ENCODE measurements at regions not wholly inside any gene's neighbourhood (a gene's known extent, or its start where the extent isn't known, plus 50 kb on each side); places are given as distances from the start of the nearest gene placed in this dataset.

- DNase-seq (peak in 1 of 2 donors; percentile 12), ATAC-seq (peak in 1 of 8 donors; percentile 51)
- no peak overlapping the region for H3K27ac ChIP-seq
- peaks cover 0 to 4% (median 0%) of the 10 kb centered on the region in 9 donors for H3K4me1 ChIP-seq
- no peaks in the 10 kb centered on the region for H3K27me3 ChIP-seq
- peaks cover 0 to 8% (median 0%) of the 10 kb centered on the region in 11 donors for H3K9me3 ChIP-seq
- no peak for TF ChIP-seq CTCF (IDR thresholded peaks at IDR 0.05)
- no peak overlapping the region for H3K4me3 ChIP-seq
- 83 to 87% methylated on average over 9 of the region's 9 CpGs for WGBS, 2 donors
- H3K36me3 ChIP-seq = no peaks in the 10 kb centered on the region
- intact Hi-C loops (cut with DNase I) = no loop called here
Measured at GRCh38 chr4:162408309-162408708, 244.5 kb upstream of the FSTL5 start.

GRCh38 chr4:162406637-162407365 lies 243.0 kb upstream of the FSTL5 start:
- DNase-seq (no peak), ATAC-seq (no peak)
- H3K27me3 ChIP-seq = no peaks in the 10 kb centered on the region
- TF ChIP-seq CTCF (IDR thresholded peaks at IDR 0.05) = no peak
- H3K36me3 ChIP-seq = no peaks in the 10 kb centered on the region
- intact Hi-C loops (cut with DNase I) = no loop called here
- no peak overlapping the region for H3K4me3 ChIP-seq
- no peak overlapping the region for H3K27ac ChIP-seq
- H3K9me3 ChIP-seq = peaks cover 0 to 8% (median 0%) of the 10 kb centered on the region in 11 donors
- 86 to 88% methylated on average over 7 of the region's 7 CpGs for WGBS, 2 donors
- H3K4me1 ChIP-seq = peaks cover 0 to 4% (median 0%) of the 10 kb centered on the region in 9 donors

- H3K27ac ChIP-seq = peak overlapping the region in 1 of 10 donors; percentile 36
- intact Hi-C loops (cut with DNase I) = no loop called here
- TF ChIP-seq CTCF (IDR thresholded peaks at IDR 0.05) = no peak
- ATAC-seq (peak in 6 of 8 donors; percentile 47 to 96 (median 67)), DNase-seq (no peak)
- H3K36me3 ChIP-seq = no peaks in the 10 kb centered on the region
- peaks cover 0 to 4% (median 0%) of the 10 kb centered on the region in 9 donors for H3K4me1 ChIP-seq
- no peaks in the 10 kb centered on the region for H3K27me3 ChIP-seq
- H3K4me3 ChIP-seq = no peak overlapping the region
- 16 to 28% methylated on average over 1 of the region's 1 CpG for WGBS, 2 donors
- H3K9me3 ChIP-seq = peaks cover 0 to 8% (median 0%) of the 10 kb centered on the region in 11 donors
Measured at GRCh38 chr4:162403932-162404331, 240.1 kb upstream of the FSTL5 start.

GRCh38 chr4:162403419-162403818 lies 239.6 kb upstream of the FSTL5 start:
- Histone ChIP-seq H3K27ac (peak overlapping the region in 1 of 10 donors; percentile 36), H3K9me3 (peaks cover 0 to 8% (median 0%) of the 10 kb centered on the region in 11 donors), H3K4me1 (peaks cover 0 to 4% (median 0%) of the 10 kb centered on the region in 9 donors), H3K27me3 (no peaks in the 10 kb centered on the region), H3K4me3 (no peak overlapping the region), H3K36me3 (no peaks in the 10 kb centered on the region)
- no peak for TF ChIP-seq CTCF (IDR thresholded peaks at IDR 0.05)
- WGBS, 2 donors = 83 to 89% methylated on average over 2 of the region's 2 CpGs
- no peak for ATAC-seq
- DNase-seq = no peak
- intact Hi-C loops (cut with DNase I) = no loop called here

Measured in heart right ventricle (tissue), 16 donors.